GM21786 (cell line): ENCODE measurements at regions not wholly inside any gene's neighbourhood (a gene's known extent, or its start where the extent isn't known, plus 50 kb on each side); places are given as distances from the start of the nearest gene placed in this dataset.

Source experiments
- ATAC-seq: cut with Tn5 transposase; IDR thresholded peaks from one replicate; pipeline ENCODE4 v1.9.1; 2021; ENCODE audit not compliant: unreplicated experiment

DNA sequence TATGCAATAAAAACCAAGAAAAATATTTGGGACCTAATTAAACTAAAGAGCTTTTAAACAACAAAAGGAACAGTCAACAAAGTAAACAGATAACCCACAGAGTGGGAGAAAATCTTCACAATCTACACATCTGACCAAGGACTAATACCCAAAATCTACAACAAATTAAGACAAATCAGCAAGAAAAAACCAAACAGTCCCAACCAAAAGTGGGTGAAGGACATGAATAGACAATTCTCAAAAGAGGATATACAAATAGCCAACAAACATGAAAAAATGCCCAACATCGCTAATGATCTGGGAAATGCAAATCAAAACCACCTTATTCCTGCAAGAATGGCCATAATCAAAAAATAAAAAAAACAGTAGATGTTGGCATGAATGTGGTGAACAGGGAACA, 250.1 kb downstream of the C1D start:
- ATAC-seq: no peak

DNA sequence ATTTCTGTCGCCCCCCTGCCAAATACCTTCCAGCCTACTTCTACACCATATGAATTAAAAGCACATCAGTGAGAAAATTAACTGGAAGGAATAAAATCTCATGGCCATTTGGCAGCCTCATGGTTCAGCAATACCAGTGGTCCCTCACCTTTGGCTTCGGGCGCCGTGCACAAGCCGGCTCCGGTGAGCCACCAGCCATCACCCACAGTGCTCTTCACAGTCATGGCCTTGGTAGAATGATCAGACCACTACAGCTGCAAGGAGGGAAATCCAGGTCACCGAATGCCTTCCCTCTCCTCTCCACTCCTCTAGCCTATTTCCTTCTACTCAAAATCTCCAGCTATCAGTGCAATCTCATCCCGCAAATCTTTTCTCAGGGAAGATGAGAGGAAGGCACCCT, 239.1 kb downstream of the C1D start:
- no peak for ATAC-seq

DNA sequence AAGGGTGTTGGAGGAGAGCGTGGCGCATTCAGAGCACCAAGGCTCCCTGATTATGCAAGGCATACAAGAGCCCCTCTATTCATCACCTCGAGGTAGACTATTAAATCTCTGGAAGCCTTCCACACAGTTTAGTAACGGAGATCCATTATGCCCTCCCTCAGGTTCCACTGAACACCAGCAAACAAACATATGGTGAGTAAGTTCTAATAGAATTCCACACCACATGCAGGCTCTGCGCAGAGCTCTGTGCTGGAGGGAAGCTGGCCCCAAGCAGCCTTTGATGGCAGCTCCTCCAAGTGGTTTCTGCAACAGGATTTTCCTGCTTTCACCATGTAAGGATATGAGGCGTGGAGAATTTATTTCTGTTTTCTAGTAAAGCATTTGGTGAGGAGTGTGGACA, 238.6 kb downstream of the C1D start:
- no peak for ATAC-seq

DNA sequence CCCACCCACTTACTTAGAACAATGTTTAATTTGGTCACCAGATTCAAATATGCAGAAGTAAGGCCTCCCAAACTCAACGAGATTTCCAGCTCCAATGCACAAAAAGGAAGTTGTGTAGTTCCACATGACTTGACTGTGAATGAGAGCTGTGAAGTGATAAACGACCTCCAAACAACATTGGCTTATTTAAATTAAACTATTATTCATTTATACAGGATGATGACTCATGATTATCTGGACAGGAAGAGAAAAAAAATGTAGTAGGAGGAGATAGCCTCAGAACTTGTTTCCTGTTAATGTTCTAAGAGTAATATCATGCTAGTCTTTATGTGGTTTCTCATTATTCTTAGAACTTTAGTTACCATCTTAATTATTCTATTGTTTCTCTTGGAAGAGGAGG, 237.3 kb downstream of the C1D start:
- ATAC-seq: no peak

DNA sequence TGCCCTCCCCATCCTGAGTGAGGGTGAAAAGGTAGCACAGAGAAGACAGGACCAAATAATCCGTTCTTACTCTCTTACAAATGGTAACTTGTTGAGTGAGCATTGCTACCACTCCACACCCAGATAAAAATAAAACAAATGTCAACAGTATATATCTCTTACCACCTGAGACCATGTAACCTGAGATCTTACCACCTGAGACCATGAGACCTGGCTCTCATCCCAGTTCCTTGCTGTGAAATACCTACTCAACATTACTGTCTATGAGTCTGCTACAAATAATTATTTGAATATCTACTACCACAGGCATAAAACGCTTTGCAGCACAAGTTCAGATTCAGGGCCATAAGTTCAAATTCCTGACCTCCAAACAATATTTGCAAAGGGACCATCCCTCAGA, 234.7 kb downstream of the C1D start:
- ATAC-seq: no peak

DNA sequence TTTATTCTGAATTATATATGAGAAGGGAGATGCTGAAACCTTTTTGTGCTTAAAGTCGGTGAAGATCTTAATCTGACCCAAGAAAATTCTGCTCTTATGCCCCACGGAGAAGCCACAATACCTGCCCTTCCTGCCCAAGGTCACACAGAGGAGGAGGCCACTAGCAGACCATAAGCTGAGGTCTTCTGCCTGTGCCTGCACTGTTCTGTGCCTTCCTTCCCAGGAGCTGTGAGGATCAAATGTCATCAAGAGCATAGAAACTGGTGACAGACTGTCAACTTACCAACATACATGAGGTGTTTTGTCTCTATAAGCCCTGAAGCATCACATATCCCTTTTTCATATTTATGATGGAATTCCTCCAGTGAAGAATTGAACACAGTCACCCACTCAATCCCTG, 233.3 kb downstream of the C1D start:
- ATAC-seq: no peak

DNA sequence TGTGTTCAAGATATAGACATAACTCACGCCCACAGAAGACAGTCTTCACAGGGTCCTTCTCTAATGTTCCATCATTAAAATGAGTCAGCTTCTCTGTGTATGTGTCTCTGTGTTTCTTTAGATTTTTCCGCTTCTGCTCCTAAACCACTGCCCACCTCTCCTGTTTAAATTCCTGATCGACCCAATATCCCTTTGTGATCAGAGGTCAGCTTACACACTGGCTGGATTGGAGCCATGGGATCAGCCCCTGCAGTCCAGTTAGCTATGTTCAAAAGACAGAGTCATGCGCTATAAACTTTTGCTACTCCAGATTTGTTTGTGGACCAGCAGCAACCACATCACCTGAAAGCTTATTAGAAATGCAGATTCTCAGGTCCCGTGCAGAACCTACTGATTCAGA, 229.2 kb downstream of the C1D start:
- no peak for ATAC-seq

DNA sequence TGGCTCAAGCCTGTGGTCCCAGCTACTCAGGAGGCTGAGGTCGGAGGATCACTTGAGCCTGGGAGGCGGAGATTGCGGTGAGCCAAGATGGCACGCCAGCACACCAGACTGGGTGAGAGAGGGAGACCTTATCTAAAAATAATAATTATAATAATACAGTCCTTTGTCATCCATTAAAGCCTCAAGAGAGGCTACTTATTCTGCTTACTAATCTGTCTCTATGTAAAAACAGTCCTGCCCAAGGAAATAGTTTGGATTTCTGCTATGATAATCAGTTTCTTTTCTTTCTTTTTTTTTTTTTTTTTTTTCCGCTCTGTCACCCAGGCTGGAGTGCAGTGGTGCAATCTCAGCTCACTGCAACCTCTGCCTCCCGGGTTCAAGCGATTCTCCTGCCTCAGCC, 228.3 kb downstream of the C1D start:
- ATAC-seq: no peak

DNA sequence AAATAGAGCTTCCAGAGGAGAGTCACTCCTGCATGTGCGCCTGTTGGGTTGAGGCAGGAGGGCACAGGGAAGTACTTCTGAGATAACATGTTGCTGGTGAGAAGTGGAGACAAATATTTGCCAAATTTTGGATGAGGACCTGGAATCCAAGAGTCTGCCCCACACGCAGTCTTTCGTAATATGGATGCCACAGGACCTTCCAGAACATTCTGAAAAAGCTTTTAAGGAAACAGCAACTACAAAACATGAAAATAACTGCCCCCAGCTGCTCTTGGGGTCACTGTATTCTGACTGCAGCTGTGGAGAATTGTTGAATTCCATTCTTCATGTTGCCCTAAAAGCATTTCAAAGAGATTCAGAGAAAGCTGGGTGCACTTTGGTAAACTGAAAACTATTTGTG, 227.5 kb downstream of the C1D start:
- ATAC-seq: no peak

DNA sequence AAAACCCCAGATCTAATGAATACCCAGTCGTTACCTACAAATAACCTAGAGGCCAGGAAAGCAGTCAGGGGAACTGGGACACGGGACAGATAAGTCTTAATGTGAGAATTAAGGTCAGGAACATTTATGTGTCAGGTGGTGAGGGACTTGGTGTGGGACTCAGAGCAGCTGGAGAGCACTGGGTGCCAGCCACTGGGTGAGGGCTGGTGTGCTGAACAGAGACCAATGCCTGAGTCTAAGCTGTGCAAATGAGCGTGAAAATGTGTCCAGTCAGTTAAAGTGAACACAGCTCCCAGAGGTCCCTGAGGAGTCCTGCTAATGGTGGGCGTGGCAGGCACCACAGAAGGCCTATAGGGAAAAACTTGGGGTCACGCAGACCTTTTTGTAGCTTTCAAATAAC, 225.9 kb downstream of the C1D start:
- ATAC-seq: no peak

DNA sequence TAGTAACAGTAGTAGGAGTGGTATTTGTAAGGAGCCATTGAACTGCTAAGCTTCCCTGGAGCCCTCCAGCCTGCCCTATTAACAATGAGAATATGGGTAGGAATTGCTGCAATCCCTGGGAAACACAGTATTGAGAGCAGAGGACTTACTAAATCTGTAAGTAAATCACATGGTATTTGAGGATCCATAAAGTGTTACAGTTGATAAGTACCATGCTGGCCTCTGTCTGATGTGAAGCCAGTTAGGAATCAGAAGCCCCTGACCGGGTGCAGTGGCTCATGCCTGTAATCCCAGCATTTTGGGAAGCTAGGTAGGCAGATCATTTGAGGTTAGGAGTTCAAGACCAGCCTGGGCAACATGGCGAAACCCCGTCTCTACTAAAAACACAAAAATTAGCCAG, 224.6 kb downstream of the C1D start:
- no peak for ATAC-seq

DNA sequence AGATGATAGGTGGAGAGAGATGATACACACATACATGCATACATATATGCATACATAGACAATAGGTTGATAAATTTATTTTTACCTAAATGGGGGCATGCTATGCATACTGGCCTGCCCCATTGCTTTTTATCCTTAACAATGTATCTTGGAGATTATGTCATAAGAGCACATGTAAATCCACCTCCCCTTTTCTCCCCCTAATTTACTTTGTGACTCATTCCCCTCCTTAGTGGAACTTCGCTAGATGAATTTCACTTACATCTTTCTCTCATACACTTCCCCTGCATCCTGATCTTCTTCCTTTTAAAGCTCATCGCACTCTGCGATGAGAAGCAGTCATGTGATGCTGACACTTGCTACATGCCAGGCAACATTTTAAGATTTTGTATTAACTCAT, 223.6 kb downstream of the C1D start:
- ATAC-seq: no peak

DNA sequence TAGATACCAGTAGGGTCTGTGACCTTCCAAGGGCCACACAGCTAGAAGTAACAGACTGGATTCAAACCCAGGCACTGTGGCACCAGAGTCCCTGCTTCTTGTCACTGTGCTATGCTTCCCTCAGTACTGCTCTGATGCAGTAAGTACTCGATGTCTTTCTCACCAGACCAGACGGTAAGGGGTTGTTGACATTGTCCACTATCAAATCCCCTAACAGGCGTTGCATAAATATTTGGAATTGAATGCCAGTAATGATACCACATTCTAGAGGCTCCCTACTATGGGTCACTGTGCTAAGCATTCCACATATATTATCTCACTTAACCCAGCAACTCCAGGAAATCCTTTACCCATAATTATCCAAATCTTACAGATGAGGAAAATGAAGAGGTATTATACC, 223.1 kb downstream of the C1D start:
- ATAC-seq: no peak

DNA sequence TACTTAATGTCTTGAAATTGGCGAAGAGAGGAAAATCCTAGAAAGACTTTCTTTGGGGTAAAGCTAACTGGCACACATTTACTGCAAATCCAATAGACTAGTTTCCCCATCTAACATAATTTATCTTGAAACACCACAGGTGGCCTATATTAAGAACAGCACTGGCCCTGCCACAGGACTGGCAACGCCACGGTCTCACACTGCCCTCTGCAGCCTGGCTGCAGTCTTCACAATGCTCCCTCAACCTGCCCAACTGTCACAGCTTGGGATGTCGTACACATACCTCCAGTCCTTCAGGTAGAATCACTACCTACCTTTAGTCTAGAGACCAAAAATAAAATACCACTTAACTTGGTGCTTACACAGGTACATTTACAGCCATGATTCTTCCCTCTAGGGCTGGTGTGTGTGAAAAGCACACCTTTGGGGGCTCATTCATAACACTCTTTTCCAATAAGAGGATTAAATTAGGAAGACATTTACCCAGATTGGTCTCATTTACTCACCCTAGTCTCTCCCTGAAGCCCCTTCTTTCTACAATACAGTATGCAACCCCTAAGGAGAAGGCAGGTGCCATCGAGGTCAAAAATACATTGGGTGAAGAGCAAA, 222.2 kb downstream of the C1D start:
- peak; percentile 65 for ATAC-seq

DNA sequence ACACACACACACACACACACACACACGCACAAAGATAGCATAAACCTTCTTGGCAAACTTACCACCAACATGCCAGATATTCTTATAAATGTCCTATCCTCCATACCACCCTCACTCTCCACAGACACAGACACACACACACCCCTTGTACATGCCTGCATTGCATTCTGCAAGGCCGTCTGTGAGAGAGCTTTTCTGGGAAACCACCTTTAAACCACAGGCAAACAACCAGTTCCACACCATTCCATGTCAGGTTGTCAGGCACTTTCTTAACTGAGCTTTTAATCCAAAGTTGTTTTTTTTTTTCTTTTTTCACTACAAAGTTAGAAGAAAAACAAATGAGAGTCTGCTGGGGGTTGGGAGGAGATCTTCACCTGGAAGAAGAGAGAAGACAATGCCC, 221.1 kb downstream of the C1D start:
- ATAC-seq: no peak

DNA sequence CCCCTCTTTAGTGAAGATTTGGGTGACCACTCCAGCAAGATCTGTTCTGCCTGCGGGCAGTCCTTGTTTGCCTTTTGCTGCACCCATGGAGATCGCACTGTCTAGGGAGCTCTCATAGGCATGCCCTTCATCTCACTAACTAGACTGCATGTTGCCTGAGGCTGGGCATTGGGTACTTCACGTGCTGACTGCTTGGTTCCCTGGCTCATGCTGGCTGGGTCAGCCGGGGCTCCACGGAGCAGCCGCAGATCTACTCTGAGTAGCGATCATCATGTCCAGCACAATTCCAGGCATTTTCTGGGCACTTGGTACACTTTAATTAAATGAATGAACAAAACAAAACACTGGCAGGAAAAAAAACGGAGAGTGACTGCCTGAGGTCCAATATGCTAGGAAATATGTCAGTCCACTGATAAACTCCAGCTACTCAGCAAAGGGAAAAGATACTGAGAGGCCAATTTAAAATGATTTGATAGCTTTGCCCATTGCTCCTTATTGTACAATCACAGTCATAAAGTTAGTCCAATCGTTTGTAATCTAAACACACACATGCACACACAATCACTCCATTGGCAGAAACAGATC, 220.3 kb downstream of the C1D start:
- ATAC-seq: no peak

DNA sequence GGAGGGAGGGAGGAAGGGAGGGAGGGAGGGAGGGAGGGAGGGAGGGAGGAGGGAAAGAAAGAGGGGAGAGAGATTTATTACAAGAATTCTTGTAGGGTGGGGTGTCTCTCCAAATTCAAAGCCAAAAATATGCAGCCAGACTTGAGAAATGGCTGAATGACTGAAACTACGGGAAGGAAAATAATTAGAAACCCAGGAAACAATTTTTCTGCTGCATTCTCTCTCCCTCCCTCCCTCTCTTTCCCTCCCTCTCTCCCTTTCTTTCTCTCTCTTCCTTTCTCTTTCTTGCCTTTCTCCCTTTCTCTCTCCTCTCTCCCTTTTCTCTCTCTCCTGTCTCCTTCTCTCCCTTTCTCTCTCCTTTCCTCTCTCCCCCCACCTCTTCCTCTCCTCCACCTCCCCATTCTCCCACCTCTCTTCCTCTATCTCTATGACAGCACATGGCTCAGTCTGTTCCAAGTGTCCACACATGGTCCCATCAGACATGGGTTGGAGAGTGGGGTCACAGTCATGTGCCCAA, 218.7 kb downstream of the C1D start:
- no peak for ATAC-seq

DNA sequence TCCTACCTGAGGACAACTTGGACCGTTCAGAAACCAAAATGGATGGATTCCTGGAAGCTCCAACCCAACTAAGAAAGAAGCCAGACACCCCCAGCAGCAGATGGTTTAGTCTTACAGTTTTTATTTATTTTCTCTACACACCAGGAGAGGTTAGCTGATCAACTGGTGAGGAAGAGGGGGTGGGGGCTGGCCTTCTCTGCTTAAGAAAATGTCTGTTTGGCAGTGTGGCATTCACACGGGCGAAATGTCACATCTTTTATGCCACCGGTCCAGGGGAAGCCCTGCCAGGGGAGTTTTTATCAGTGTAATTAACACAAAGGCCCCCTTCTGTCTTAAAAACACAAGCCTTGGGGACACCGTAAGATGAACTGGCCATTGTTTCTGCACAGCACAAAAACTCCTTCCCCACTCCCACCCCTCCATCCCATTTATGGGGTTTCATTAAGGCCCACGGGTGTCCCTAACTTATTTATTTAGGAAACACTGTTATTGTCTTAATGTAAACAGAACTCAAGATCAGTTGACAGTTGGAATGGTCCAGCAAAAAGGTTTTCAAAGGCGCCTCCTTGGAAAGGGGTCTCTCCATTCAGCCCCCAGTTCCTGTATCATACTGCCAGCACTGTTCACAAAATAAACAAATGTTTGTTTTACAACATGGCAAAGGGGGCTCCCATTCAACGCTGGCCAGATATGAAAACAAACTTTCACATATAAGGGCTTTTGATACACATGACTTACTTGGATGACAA, 217.0 kb downstream of the C1D start:
- ATAC-seq: no peak

DNA sequence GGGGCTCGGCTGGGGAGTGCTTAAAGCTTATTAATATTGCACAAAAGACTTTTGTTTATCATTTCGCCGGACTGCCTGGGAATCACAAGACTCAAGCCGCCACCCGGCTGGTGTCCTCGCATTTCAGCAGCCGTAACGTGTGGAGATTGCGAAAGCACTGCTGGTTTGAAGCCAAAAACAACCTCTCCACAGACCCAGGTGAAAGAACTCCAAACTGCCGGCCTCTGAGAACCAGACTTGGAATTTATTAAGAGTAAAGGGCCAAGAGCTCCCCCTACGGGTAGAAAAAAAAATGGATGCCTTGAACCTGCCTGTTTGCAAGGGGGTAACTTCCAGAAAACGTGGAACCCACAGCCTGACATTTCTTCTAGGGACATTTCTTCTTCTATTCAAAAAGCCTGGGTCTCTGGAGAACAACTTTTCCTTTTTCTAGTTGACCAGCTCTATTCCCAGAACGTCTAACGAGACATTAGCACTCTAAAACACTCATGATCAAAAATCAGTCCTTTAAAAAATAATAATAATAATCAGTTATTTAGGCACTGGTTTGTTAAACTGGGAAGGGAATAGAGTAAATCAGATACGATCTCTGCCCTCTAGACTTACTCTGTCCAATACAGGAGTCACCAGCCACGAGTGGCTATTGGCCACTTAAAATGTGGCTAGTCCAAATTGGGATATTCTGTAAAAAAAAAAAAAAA, 216.3 kb downstream of the C1D start:
- no peak for ATAC-seq

DNA sequence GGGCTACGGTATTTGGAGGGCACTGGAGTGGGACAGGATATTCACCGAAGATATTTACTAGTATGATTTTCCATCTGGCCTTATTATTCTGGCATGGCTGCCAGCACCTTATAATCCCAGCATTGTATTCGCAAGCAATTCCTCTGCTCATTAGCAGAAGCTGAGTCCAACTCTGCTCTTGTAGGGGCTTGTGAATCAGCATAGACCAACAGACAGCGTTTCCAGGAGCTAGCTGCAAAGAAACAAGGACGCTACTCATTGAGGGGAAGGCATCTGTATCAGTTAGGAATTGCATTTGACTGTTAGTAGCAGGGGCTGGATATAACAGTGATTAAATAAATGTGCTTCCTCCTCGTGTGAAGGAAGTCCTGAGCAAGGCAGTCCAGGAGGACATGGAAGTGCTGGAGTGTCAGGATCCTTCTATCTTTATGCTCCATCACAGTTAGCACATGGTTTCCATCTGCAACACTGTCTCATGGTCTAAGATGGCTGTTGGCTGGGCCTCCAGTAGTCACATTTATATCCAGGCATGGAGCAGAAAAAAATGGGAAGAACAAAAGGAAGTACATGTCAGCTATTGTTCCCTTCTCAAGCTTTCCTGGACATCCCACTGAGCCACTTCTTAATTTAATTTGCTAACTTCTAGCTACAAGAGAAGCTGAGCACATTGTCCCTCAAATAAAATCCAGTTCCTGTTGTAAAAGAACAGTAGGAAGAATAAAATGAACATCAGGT, 214.1 kb downstream of the C1D start:
- ATAC-seq: no peak

DNA sequence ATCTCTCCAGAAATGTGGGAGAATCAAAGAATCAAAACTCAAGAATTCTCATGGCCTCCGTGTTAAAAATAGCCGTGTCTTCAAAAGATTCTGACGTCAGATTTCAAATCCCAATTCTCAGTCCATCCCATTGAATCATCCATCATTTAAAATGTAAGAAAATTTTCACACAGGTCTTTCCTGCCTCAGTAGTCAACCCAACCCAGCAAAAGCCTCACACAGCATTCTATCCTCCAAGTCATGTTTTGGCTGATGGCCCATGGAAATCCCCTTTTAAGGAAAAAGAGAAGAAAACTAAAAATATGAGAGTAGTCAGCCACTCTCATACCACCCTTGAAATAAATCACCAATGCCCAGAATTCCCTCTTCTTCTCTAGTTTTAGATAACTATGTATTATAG, 211.8 kb downstream of the C1D start:
- ATAC-seq: no peak
